SK-N-SH (cell line): ENCODE measurements at regions not wholly inside any gene's neighbourhood (a gene's known extent, or its start where the extent isn't known, plus 50 kb on each side); places are given as distances from the start of the nearest gene placed in this dataset.

ENCODE experiments used
- CTCF ChIA-PET: fragments of 300-600, 350-600 bp; formaldehyde crosslinking; extraction: SDS; loops from one replicate; lab custom pipeline; 2021; lab: Yijun Ruan, JAX
- POLR2A ChIA-PET: fragments of 350-600 bp; sonication (Branson Sonifier 250); formaldehyde crosslinking; extraction: SDS; loops from one replicate; lab custom pipeline; 2020; ENCODE audit warnings: antibody characterized with exemption, inconsistent platforms; lab: Yijun Ruan, JAX
- DNase-seq: peaks from one replicate; pipeline ENCODE4 v3.0.0; 2012
- H2AFZ ChIP-seq: fragments of 200-600 bp; sonication (generic); 2 replicates; pipeline ENCODE4 v1.8.1; 2016; ENCODE audit warnings: antibody characterized with exemption, mild to moderate bottlenecking, low read depth
- H3F3A ChIP-seq: fragments of 200-600 bp; sonication (generic); replicated peaks from 2 replicates; pipeline ENCODE3; 2016; ENCODE audit warnings: antibody characterized with exemption, mild to moderate bottlenecking; ENCODE audit not compliant: insufficient read depth
- H3K27ac ChIP-seq, 2 experiments: fragments of 200-500 bp in 1 of 2; fragments of 200-600 bp in 1 of 2; sonication (Bioruptor generic) in 1 of 2; sonication (generic), shearing (Covaris generic) in 1 of 2; 2 replicates each; pipeline versions ENCODE4 v1.5.1 to v1.6.1; 2014 to 2016; ENCODE audit warnings: low read depth in 2 of 2, inconsistent platforms in 1 of 2, low read length in 1 of 2, mild to moderate bottlenecking in 1 of 2, mixed read lengths in 1 of 2
- H3K27me3 ChIP-seq: fragments of 200-600 bp; sonication (generic), shearing (Covaris generic); 2 replicates; pipeline ENCODE4 v1.6.1; 2016; ENCODE audit warnings: mixed run types; ENCODE audit not compliant: insufficient read depth
- H3K36me3 ChIP-seq, 2 experiments: fragments of 200-500 bp in 1 of 2; fragments of 200-600 bp in 1 of 2; sonication (Bioruptor generic) in 1 of 2; sonication (generic) in 1 of 2; replicated peaks in 1 of 2; 2 replicates each; pipeline versions ENCODE3 to v1.5.1; 2014 to 2016; ENCODE audit warnings: low read length in 1 of 2, mild to moderate bottlenecking in 1 of 2; ENCODE audit not compliant: insufficient read depth in 2 of 2, control insufficient read depth in 1 of 2
- H3K4me1 ChIP-seq, 2 experiments: fragments of 200-500 bp in 1 of 2; fragments of 200-600 bp in 1 of 2; sonication (Bioruptor generic) in 1 of 2; sonication (generic), shearing (Covaris generic) in 1 of 2; 2 replicates each; pipeline versions ENCODE4 v1.5.1 to v1.6.1; 2014 to 2016; ENCODE audit warnings: low read depth in 1 of 2, low read length in 1 of 2, mixed run types in 1 of 2; ENCODE audit not compliant: insufficient read depth in 2 of 2, control insufficient read depth in 1 of 2
- H3K4me2 ChIP-seq: fragments of 200-600 bp; sonication (generic), shearing (Covaris generic); 2 replicates; pipeline ENCODE4 v1.6.1; 2017; ENCODE audit warnings: mixed run types
- H3K4me3 ChIP-seq, 2 experiments: fragments of 200-500 bp in 1 of 2; fragments of 200-600 bp in 1 of 2; sonication (Bioruptor generic) in 1 of 2; sonication (generic), shearing (Covaris generic) in 1 of 2; 2 replicates each; pipeline versions ENCODE4 v1.5.1 to v1.8.1; 2014 to 2016; ENCODE audit warnings: low read depth in 2 of 2, inconsistent platforms in 1 of 2, low read length in 1 of 2, mild to moderate bottlenecking in 1 of 2, mixed read lengths in 1 of 2, moderate library complexity in 1 of 2
- H3K79me2 ChIP-seq: fragments of 200-600 bp; sonication (generic); 2 replicates; pipeline ENCODE4 v1.8.1; 2017; ENCODE audit warnings: mild to moderate bottlenecking; ENCODE audit not compliant: insufficient read depth
- H3K9ac ChIP-seq: fragments of 200-600 bp; sonication (generic); 2 replicates; pipeline ENCODE4 v1.6.1; 2017; ENCODE audit warnings: mixed run types
- H3K9me2 ChIP-seq: fragments of 200-600 bp; sonication (generic); 2 replicates; pipeline ENCODE4 v1.6.1; 2017; ENCODE audit warnings: mixed run types
- H3K9me3 ChIP-seq: fragments of 200-600 bp; sonication (generic); 2 replicates; pipeline ENCODE4 v1.6.1; 2017; ENCODE audit warnings: mixed run types, mild to moderate bottlenecking, moderate library complexity
- H4K20me1 ChIP-seq: fragments of 200-600 bp; sonication (generic); 2 replicates; pipeline ENCODE4 v1.6.1; 2017; ENCODE audit warnings: mild to moderate bottlenecking, mixed run types; ENCODE audit not compliant: insufficient read depth
- CHD2 ChIP-seq: fragments of 150-350 bp; IDR thresholded peaks from 2 replicates; pipeline ENCODE4 v1.6.1; 2018; ENCODE audit warnings: low read length; ENCODE audit not compliant: partially characterized antibody
- ELF1 ChIP-seq: IDR thresholded peaks from 2 replicates; pipeline ENCODE4 v1.4.0; 2012
- EP300 ChIP-seq, 2 experiments: IDR thresholded peaks; 2 replicates each; pipeline versions ENCODE4 v1.4.0 to v1.6.1; 2012; ENCODE audit warnings: borderline replicate concordance in 1 of 2, low read depth in 1 of 2, low read length in 1 of 2
- FOXJ3 ChIP-seq: sonication (generic); formaldehyde crosslinking; IDR thresholded peaks from 2 replicates; pipeline ENCODE4 v1.5.1; 2020; ENCODE audit warnings: mild to moderate bottlenecking, missing genetic modification reagents
- FOXM1 ChIP-seq: IDR thresholded peaks from 2 replicates; pipeline ENCODE4 v1.4.0; 2012; ENCODE audit warnings: low read depth, mild to moderate bottlenecking
- GABPA ChIP-seq: IDR thresholded peaks from 2 replicates; pipeline ENCODE4 v1.4.0; 2012; ENCODE audit warnings: low read depth, mild to moderate bottlenecking
- GATA2 ChIP-seq: sonication (generic); formaldehyde crosslinking; IDR thresholded peaks from 2 replicates; pipeline ENCODE4 v1.5.0; 2020; ENCODE audit warnings: mild to moderate bottlenecking, missing genetic modification reagents
- JUND ChIP-seq: IDR thresholded peaks from 2 replicates; pipeline ENCODE4 v1.4.0; 2012
- MEF2A ChIP-seq: IDR thresholded peaks from 2 replicates; pipeline ENCODE4 v1.4.0; 2012; ENCODE audit warnings: low read depth, borderline replicate concordance
- MXI1 ChIP-seq: IDR thresholded peaks from 2 replicates; pipeline ENCODE4 v1.6.1; 2012; ENCODE audit warnings: mild to moderate bottlenecking, low read depth, low read length, improper control_type of control experiment
- NFIC ChIP-seq: IDR thresholded peaks from 2 replicates; pipeline ENCODE4 v1.4.0; 2012; ENCODE audit warnings: borderline replicate concordance
- NRF1 ChIP-seq: IDR thresholded peaks from 2 replicates; pipeline ENCODE4 v1.6.1; 2012; ENCODE audit warnings: low read depth, mild to moderate bottlenecking, low read length
- RCOR1 ChIP-seq: fragments of 150-350 bp; IDR thresholded peaks from 2 replicates; pipeline ENCODE4 v1.6.1; 2017; ENCODE audit warnings: antibody characterized with exemption, low read length
- RXRA ChIP-seq: IDR thresholded peaks from 2 replicates; pipeline ENCODE4 v1.4.0; 2012; ENCODE audit warnings: low read depth, mild to moderate bottlenecking, borderline replicate concordance
- SMC3 ChIP-seq: IDR thresholded peaks from 2 replicates; pipeline ENCODE4 v1.6.1; 2012; ENCODE audit warnings: low read depth, low read length, improper control_type of control experiment
- TAF1 ChIP-seq: IDR thresholded peaks from 2 replicates; pipeline ENCODE4 v1.6.1; 2012; ENCODE audit warnings: low read depth, mild to moderate bottlenecking, low read length, moderate library complexity, borderline replicate concordance
- TEAD4 ChIP-seq: IDR thresholded peaks from 2 replicates; pipeline ENCODE4 v1.4.0; 2012; ENCODE audit warnings: mild to moderate bottlenecking, borderline replicate concordance; ENCODE audit not compliant: insufficient read depth
- YY1 ChIP-seq: IDR thresholded peaks from 2 replicates; pipeline ENCODE4 v1.4.0; 2012; ENCODE audit warnings: low read depth, mild to moderate bottlenecking
- WGBS: methylation state at CpG from one replicate; pipeline ENCODE4 v1.1.6; 2017; ENCODE audit warnings: low lambda C conversion rate; 5-methylcytosine and 5-hydroxymethylcytosine counted together
- TF ChIP-seq, protein P1 (sequence below): IDR thresholded peaks from 2 replicates; pipeline ENCODE4 v1.6.1; 2012; ENCODE audit warnings: mild to moderate bottlenecking, low read depth, low read length, moderate library complexity

GRCh38 chr20:52619101-52619500 lies 353.1 kb upstream of the TSHZ2 start:
- WGBS: 52% methylated on average over 5 of the region's 5 CpGs
- POLR2A ChIA-PET: no interaction called here

GRCh38 chr20:52616629-52617028 lies 355.5 kb upstream of the TSHZ2 start:
- no peaks in the 10 kb centered on the region for H3K9me3 ChIP-seq
- no peaks in the 10 kb centered on the region for H4K20me1 ChIP-seq
- POLR2A ChIA-PET: no interaction called here
- H3K9me2 ChIP-seq: no peaks in the 10 kb centered on the region
- WGBS: 44% methylated on average over 3 of the region's 3 CpGs
- no peaks in the 10 kb centered on the region for H3K4me1 ChIP-seq
- H3K27ac ChIP-seq: no peak overlapping the region
- H3K79me2 ChIP-seq: no peaks in the 10 kb centered on the region
- H3K27me3 ChIP-seq: no peaks in the 10 kb centered on the region
- H3F3A ChIP-seq: no peaks in the 10 kb centered on the region
- no peak overlapping the region for H3K4me3 ChIP-seq
- H3K4me2 ChIP-seq: no peak overlapping the region
- no peak overlapping the region for H2AFZ ChIP-seq
- no peaks in the 10 kb centered on the region for H3K36me3 ChIP-seq
- no peak for DNase-seq
- no peak overlapping the region for H3K9ac ChIP-seq
- CTCF ChIA-PET: interaction anchor here (0.9 kb wide), 1 partner anchor 24 kb away, joined by 3 read pairs; no protein-coding TSS in a partner anchor
- TF ChIP-seq FOXJ3 (CRISPR knock-in tag) (no peak), ELF1 (no peak), GATA2 (CRISPR knock-in tag) (no peak), MXI1 (no peak), EP300 (IDR thresholded peaks at IDR 0.05; ENCODE audit: borderline replicate concordance in 1 of 2, low read depth in 1 of 2, low read length in 1 of 2) (no peak), TAF1 (no peak), YY1 (no peak), RXRA (no peak)

More at GRCh38 chr20:52619101-52619500, 353.1 kb upstream of the TSHZ2 start:
- peak; percentile 2 for DNase-seq
- no peaks in the 10 kb centered on the region for H3K9me3 ChIP-seq
- CTCF ChIA-PET: interaction anchor here (1.5 kb wide), 1 partner anchor 13 kb away, joined by 4 read pairs; no protein-coding TSS in a partner anchor
- H3K9ac ChIP-seq: no peak overlapping the region
- no peaks in the 10 kb centered on the region for H4K20me1 ChIP-seq
- no peaks in the 10 kb centered on the region for H3F3A ChIP-seq
- H3K4me3 ChIP-seq: no peak overlapping the region
- no peaks in the 10 kb centered on the region for H3K79me2 ChIP-seq
- no peak overlapping the region for H3K4me2 ChIP-seq
- H3K27ac ChIP-seq: no peak overlapping the region
- no peaks in the 10 kb centered on the region for H3K36me3 ChIP-seq
- no peak overlapping the region for H2AFZ ChIP-seq
- H3K4me1 ChIP-seq: no peaks in the 10 kb centered on the region
- no peaks in the 10 kb centered on the region for H3K27me3 ChIP-seq
- H3K9me2 ChIP-seq: no peaks in the 10 kb centered on the region
- TF ChIP-seq TEAD4: no peak
- TF ChIP-seq RXRA: no peak
- no peak for TF ChIP-seq FOXJ3 (CRISPR knock-in tag)
- no peak for TF ChIP-seq TAF1
- no peak for TF ChIP-seq GABPA
- no peak for TF ChIP-seq NFIC
- no peak for TF ChIP-seq GATA2 (CRISPR knock-in tag)
- no peak for TF ChIP-seq FOXM1
- no peak for TF ChIP-seq NRF1
- TF ChIP-seq CHD2: no peak
- TF ChIP-seq, protein P1, sequence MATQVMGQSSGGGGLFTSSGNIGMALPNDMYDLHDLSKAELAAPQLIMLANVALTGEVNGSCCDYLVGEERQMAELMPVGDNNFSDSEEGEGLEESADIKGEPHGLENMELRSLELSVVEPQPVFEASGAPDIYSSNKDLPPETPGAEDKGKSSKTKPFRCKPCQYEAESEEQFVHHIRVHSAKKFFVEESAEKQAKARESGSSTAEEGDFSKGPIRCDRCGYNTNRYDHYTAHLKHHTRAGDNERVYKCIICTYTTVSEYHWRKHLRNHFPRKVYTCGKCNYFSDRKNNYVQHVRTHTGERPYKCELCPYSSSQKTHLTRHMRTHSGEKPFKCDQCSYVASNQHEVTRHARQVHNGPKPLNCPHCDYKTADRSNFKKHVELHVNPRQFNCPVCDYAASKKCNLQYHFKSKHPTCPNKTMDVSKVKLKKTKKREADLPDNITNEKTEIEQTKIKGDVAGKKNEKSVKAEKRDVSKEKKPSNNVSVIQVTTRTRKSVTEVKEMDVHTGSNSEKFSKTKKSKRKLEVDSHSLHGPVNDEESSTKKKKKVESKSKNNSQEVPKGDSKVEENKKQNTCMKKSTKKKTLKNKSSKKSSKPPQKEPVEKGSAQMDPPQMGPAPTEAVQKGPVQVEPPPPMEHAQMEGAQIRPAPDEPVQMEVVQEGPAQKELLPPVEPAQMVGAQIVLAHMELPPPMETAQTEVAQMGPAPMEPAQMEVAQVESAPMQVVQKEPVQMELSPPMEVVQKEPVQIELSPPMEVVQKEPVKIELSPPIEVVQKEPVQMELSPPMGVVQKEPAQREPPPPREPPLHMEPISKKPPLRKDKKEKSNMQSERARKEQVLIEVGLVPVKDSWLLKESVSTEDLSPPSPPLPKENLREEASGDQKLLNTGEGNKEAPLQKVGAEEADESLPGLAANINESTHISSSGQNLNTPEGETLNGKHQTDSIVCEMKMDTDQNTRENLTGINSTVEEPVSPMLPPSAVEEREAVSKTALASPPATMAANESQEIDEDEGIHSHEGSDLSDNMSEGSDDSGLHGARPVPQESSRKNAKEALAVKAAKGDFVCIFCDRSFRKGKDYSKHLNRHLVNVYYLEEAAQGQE: no peak
- no peak for TF ChIP-seq JUND
- no peak for TF ChIP-seq RCOR1
- no peak for TF ChIP-seq SMC3
- TF ChIP-seq MEF2A: no peak
